ENCODE measurements at regions not wholly inside any gene's neighbourhood (a gene's known extent, or its start where the extent isn't known, plus 50 kb on each side); places are given as distances from the start of the nearest gene placed in this dataset.

GRCh38 chr4:8708401-8709021 lies 115.9 kb downstream of the CPZ start:
- Histone ChIP-seq H3K4me3 (no peak overlapping the region), H3K27ac (no peak overlapping the region), H3K9me3 (no peaks in the 10 kb centered on the region), H3K27me3 (no peaks in the 10 kb centered on the region), H3K4me1 (no peaks in the 10 kb centered on the region), H3K36me3 (no peaks in the 10 kb centered on the region)
- TF ChIP-seq CTCF (IDR thresholded peaks at IDR 0.05): no peak
- TF ChIP-seq POLR2A (IDR thresholded peaks at IDR 0.05): no peak
- 44% methylated on average over 7 of the region's 16 CpGs for WGBS (ENCODE audit: insufficient coverage, low coverage, low lambda C conversion rate, missing lambda C conversion rate)
- ATAC-seq: no peak
- peak in 2 of 3 donors; percentile 14 to 37 for DNase-seq
- intact Hi-C loops (cut with DNase I): no loop called here

DNA sequence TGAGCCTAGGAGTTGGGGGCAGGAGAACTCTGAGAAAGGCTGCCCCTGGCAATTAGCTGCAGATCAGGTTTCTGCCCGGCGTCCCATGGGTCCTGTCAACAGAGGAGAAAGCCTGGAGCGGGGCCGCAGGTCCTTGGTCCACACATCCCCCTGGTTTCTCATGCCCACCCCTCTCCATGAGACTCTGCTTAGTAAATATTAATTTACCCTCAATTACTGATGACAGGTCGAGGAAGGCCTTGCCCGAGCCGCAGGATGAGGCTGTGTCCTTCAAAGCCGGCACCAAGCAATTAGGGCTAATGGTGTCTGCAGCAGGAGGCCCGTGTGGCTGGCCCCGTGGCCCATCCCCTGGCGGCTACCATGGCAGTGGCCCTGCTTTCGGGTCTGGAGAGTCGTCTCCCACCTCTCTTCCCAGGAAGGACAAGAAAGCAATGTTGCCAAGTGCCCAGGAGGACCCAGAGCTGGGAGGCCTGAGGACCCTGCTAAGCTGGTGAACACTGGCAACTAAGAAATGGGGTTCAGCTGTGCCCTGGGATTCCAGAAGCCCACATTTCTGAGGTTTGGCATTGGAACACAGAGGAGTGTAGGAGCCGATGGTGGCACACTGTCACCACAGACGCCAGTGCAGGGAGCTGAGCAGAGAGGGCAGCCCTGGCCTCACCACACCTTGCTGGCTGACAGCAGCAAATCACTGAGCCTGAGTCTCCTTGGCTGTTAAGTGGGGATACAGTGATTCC lies 114.6 kb downstream of the CPZ start:
- Histone ChIP-seq H3K9me3 (no peaks in the 10 kb centered on the region), H3K36me3 (no peaks in the 10 kb centered on the region), H3K27me3 (no peaks in the 10 kb centered on the region), H3K4me1 (no peaks in the 10 kb centered on the region), H3K27ac (no peak overlapping the region), H3K4me3 (no peak overlapping the region)
- intact Hi-C loops (cut with DNase I): no loop called here
- WGBS (ENCODE audit: insufficient coverage, low coverage, low lambda C conversion rate, missing lambda C conversion rate): 38% methylated on average over 5 of the region's 15 CpGs
- peak in 2 of 3 donors; percentile 6 to 18 for DNase-seq
- ATAC-seq: no peak
- TF ChIP-seq CTCF (IDR thresholded peaks at IDR 0.05): no peak
- TF ChIP-seq POLR2A (IDR thresholded peaks at IDR 0.05): no peak

DNA sequence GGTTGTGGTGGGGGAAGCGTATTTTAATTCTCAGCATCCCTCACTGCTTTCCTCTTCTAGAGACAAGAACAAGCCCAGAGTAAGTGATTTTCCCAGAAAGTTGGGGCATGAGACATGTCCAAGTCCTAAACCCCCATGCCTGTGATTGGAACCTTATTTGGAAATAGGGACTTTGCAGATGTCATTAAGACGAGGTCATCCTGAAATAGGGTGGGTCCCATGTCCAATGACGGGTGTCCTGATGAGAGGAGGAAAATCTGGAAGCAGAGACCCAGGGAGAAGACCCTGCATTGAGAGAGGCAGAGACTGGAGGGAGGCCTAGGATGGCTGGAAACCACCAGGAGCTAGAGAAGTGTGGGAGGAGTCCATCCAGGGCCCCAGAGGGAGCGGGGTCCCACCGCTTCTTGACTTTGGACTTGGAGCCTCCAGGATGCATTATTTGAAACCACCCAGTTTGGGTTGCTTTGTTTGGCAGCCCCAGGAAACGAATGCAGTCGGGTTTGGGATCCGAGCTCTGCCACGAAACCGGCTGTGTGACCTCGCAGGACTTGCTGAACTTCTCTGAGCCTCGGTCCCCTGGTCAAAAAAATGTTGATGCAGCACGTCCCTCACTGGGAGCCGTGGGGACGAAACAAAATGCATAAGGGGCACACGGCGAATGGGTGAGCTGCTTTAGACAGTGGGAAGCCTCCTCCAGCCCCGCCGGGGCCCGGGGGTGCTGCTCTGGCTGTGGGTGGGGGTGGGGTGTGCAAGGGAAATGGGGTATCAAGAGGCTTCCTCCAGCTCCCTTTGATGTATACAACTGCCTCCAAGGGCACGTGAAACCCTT lies 113.9 kb downstream of the CPZ start:
- Histone ChIP-seq H3K36me3 (no peaks in the 10 kb centered on the region), H3K4me3 (no peak overlapping the region), H3K27me3 (no peaks in the 10 kb centered on the region), H3K27ac (no peak overlapping the region), H3K4me1 (no peaks in the 10 kb centered on the region), H3K9me3 (no peaks in the 10 kb centered on the region)
- DNase-seq (peak in 2 of 3 donors; percentile 11 to 21), ATAC-seq (no peak)
- intact Hi-C loops (cut with DNase I): no loop called here
- TF ChIP-seq CTCF (IDR thresholded peaks at IDR 0.05) (no peak), POLR2A (IDR thresholded peaks at IDR 0.05) (no peak)
- 39% methylated on average over 14 of the region's 21 CpGs for WGBS (ENCODE audit: insufficient coverage, low coverage, low lambda C conversion rate, missing lambda C conversion rate)

DNA sequence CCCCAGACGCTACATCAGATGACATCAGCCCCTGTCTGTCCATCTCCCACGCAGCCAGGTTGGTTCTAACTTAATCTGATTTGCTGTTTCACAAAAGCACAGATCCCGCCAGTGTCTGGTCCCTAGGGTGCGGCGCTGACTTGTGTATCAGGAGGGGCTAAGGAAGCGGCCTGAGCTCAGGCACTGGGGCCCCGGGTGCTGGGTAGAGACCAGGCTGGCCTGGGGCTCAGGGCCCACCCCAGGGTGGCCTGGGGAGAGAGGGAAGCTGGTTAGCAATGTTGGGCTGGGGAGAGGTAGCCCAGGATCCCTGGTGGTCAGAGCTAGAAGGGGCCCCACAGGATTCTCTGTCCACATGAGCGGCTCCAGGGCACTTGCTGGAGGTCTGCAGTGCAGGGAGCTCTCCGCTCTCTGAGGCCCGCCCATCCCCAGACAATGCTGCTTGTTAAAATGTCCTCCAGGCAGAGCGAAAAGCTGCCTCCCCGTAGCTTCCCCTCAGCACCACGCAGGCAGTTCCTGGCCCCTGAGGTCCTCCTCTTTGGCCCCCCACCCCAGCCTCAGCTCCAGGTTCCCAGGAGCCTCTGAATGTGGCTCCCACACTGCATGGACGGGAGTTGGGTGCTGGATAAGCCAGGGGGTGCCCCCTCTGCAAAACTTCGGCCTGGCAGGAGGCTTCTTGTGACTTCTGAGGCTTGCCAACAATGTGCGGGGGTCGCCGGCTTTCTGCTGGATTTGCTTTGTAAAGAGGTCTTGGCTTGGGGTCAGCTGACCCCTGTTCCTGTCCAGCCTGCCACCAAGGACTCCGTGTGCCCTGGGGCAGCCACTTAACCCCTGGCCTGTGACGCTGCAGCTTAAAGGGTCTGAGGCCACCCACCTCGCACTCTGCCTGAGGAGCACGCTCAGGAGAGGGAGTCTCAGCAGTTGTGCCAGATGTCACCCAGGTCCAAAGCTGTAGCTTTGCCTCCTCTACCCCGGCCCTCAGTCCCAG lies 112.9 kb downstream of the CPZ start:
- Histone ChIP-seq H3K9me3 (no peaks in the 10 kb centered on the region), H3K27me3 (no peaks in the 10 kb centered on the region)
- peak in 2 of 3 donors; percentile 10 to 40 for DNase-seq

More for the DNA sequence above, 112.9 kb downstream of the CPZ start:
- Histone ChIP-seq H3K36me3 (no peaks in the 10 kb centered on the region), H3K4me1 (no peaks in the 10 kb centered on the region), H3K27ac (no peak overlapping the region), H3K4me3 (no peak overlapping the region)
- intact Hi-C loops (cut with DNase I): no loop called here
- 64% methylated on average over 11 of the region's 23 CpGs for WGBS (ENCODE audit: insufficient coverage, low coverage, low lambda C conversion rate, missing lambda C conversion rate)
- ATAC-seq: no peak
- TF ChIP-seq CTCF (IDR thresholded peaks at IDR 0.05) (no peak), POLR2A (IDR thresholded peaks at IDR 0.05) (no peak)

All from right lobe of liver (tissue), 6 donors.